H1 (cell line): ENCODE measurements at regions not wholly inside any gene's neighbourhood (a gene's known extent, or its start where the extent isn't known, plus 50 kb on each side); places are given as distances from the start of the nearest gene placed in this dataset.

Experiments
- CTCF ChIA-PET: fragments of 300-600 bp; sonication (Branson Sonifier 250); formaldehyde crosslinking; loops from one replicate; lab custom pipeline; 2021; ENCODE audit not compliant: partially characterized antibody; lab: Charles Lee
- POLR2A ChIA-PET: fragments of 300-600 bp; sonication (Branson Sonifier 250); formaldehyde crosslinking; loops from one replicate; lab custom pipeline; 2021; ENCODE audit warnings: inconsistent platforms; ENCODE audit not compliant: partially characterized antibody; lab: Charles Lee
- DNase-seq, 2 experiments: peaks; one replicate each; pipeline versions ENCODE4 v3.0.0 to v3.0.0-alpha.2; 2010 to 2022; ENCODE audit warnings: low spot score in 2 of 2, low read depth in 1 of 2, mixed read lengths in 1 of 2
- FAIRE-seq: peaks from 2 replicates; lab custom pipeline; 2011; peaks lifted over from hg19 to GRCh38; lab: Jason Lieb, UNC
- H2AFZ ChIP-seq: 2 replicates; pipeline ENCODE4 v1.8.1; 2012; ENCODE audit warnings: low read length, inconsistent platforms
- H2AK5ac ChIP-seq: 2 replicates; pipeline ENCODE4 v1.6.1; 2013; ENCODE audit warnings: low read depth, low read length
- H2BK120ac ChIP-seq: replicated peaks from 2 replicates; pipeline ENCODE3; 2013; ENCODE audit warnings: low read depth, low read length, inconsistent platforms
- H2BK12ac ChIP-seq: 2 replicates; pipeline ENCODE4 v1.6.1; 2013; ENCODE audit warnings: low read depth, low read length
- H2BK15ac ChIP-seq: 2 replicates; pipeline ENCODE4 v1.6.1; 2013; ENCODE audit warnings: low read length
- H2BK20ac ChIP-seq: 2 replicates; pipeline ENCODE4 v1.6.1; 2013; ENCODE audit warnings: low read length
- H2BK5ac ChIP-seq: 2 replicates; pipeline ENCODE4 v1.6.1; 2013; ENCODE audit warnings: low read depth, low read length
- H3K14ac ChIP-seq: 2 replicates; pipeline ENCODE4 v1.6.1; 2013; ENCODE audit warnings: inconsistent platforms; ENCODE audit not compliant: insufficient read length
- H3K18ac ChIP-seq: 2 replicates; pipeline ENCODE4 v1.6.1; 2013; ENCODE audit warnings: low read length; ENCODE audit errors: extremely low read depth
- H3K23ac ChIP-seq: 2 replicates; pipeline ENCODE4 v1.6.1; 2013; ENCODE audit warnings: inconsistent platforms; ENCODE audit not compliant: insufficient read length
- H3K23me2 ChIP-seq: 2 replicates; pipeline ENCODE4 v1.6.1; 2013; ENCODE audit warnings: low read depth, low read length
- H3K27ac ChIP-seq: 2 replicates; pipeline ENCODE4 v1.6.1; 2011; ENCODE audit warnings: low read depth, low read length, inconsistent platforms
- H3K27me3 ChIP-seq, 4 experiments: replicated peaks in 1 of 4; 1 replicate in 1 of 4; 2 replicates in 3 of 4; pipeline versions ENCODE4 v1.6.1 to v1.8.1; 2011 to 2013; ENCODE audit warnings: low read length in 3 of 4, mild to moderate bottlenecking in 3 of 4, inconsistent platforms in 2 of 4, mixed read lengths in 2 of 4, moderate library complexity in 1 of 4; ENCODE audit not compliant: control insufficient read depth in 3 of 4, insufficient read depth in 3 of 4; ENCODE audit errors: extremely low read depth in 1 of 4
- H3K36me3 ChIP-seq, 4 experiments: 2 replicates each; pipeline versions ENCODE4 v1.6.1 to v1.8.1; 2011 to 2013; ENCODE audit warnings: mild to moderate bottlenecking in 4 of 4, low read length in 3 of 4, moderate library complexity in 2 of 4, control low read depth in 1 of 4, inconsistent platforms in 1 of 4; ENCODE audit not compliant: insufficient read depth in 4 of 4, control insufficient read depth in 2 of 4
- H3K4ac ChIP-seq: replicated peaks from 2 replicates; pipeline ENCODE3; 2013; ENCODE audit warnings: low read length, low read depth, mixed read lengths, inconsistent platforms; ENCODE audit not compliant: insufficient read length
- H3K4me1 ChIP-seq, 4 experiments: replicated peaks in 1 of 4; 1 replicate in 1 of 4; 2 replicates in 3 of 4; pipeline versions ENCODE4 v1.6.1 to v1.8.1; 2011 to 2013; ENCODE audit warnings: low read length in 3 of 4, inconsistent platforms in 2 of 4, mixed read lengths in 1 of 4; ENCODE audit not compliant: insufficient read depth in 4 of 4, control insufficient read depth in 3 of 4
- H3K4me2 ChIP-seq, 2 experiments: 2 replicates each; pipeline versions ENCODE4 v1.6.1 to v1.8.1; 2011 to 2013; ENCODE audit warnings: low read depth in 2 of 2, low read length in 2 of 2, control low read depth in 1 of 2, inconsistent platforms in 1 of 2, mild to moderate bottlenecking in 1 of 2; ENCODE audit not compliant: insufficient read depth in 1 of 2
- H3K4me3 ChIP-seq, 4 experiments: fragments of 200-600, 300-600 bp in 1 of 4; sonication (generic), shearing (Covaris generic), sonication (Bioruptor Twin) in 1 of 4; 2 replicates each; pipeline versions ENCODE4 v1.5.1 to v1.8.1; 2011 to 2016; ENCODE audit warnings: low read length in 4 of 4, low read depth in 3 of 4, control low read depth in 2 of 4, inconsistent platforms in 2 of 4, mild to moderate bottlenecking in 2 of 4, mixed read lengths in 1 of 4, moderate library complexity in 1 of 4; ENCODE audit not compliant: insufficient read depth in 2 of 4; ENCODE audit errors: extremely low read depth in 1 of 4
- H3K56ac ChIP-seq: replicated peaks from 2 replicates; pipeline ENCODE3; 2013; ENCODE audit warnings: low read depth, mild to moderate bottlenecking, mixed read lengths, low read length, inconsistent platforms; ENCODE audit not compliant: insufficient read length
- H3K79me1 ChIP-seq: 2 replicates; pipeline ENCODE4 v1.6.1; 2013; ENCODE audit warnings: low read depth, low read length, control low read depth
- H3K79me2 ChIP-seq, 2 experiments: 2 replicates each; pipeline versions ENCODE4 v1.6.1 to v1.8.1; 2012 to 2013; ENCODE audit warnings: low read length in 2 of 2, mild to moderate bottlenecking in 2 of 2, inconsistent platforms in 1 of 2; ENCODE audit not compliant: insufficient read depth in 2 of 2, control insufficient read depth in 1 of 2
- H3K9ac ChIP-seq, 4 experiments: replicated peaks in 1 of 4; 1 replicate in 1 of 4; 2 replicates in 3 of 4; pipeline versions ENCODE4 v1.6.1 to v1.8.1; 2011 to 2013; ENCODE audit warnings: low read depth in 3 of 4, low read length in 3 of 4, control low read depth in 2 of 4, mild to moderate bottlenecking in 2 of 4, moderate library complexity in 2 of 4, inconsistent platforms in 1 of 4; ENCODE audit errors: extremely low read depth in 1 of 4
- H3K9me3 ChIP-seq, 2 experiments: 2 replicates each; pipeline versions ENCODE4 v1.6.1 to v1.8.1; 2012 to 2013; ENCODE audit warnings: mild to moderate bottlenecking in 2 of 2, moderate library complexity in 2 of 2, control low read depth in 1 of 2, inconsistent platforms in 1 of 2, low read depth in 1 of 2, low read length in 1 of 2, mixed read lengths in 1 of 2; ENCODE audit not compliant: insufficient read depth in 2 of 2
- H4K20me1 ChIP-seq, 2 experiments: replicated peaks in 1 of 2; 2 replicates each; pipeline versions ENCODE3 to v1.8.1; 2011 to 2013; ENCODE audit warnings: inconsistent platforms in 2 of 2, low read length in 2 of 2, mild to moderate bottlenecking in 1 of 2; ENCODE audit not compliant: insufficient read depth in 2 of 2, control insufficient read depth in 1 of 2
- H4K5ac ChIP-seq: 2 replicates; pipeline ENCODE4 v1.6.1; 2013; ENCODE audit warnings: low read length, low read depth, mixed read lengths, inconsistent platforms; ENCODE audit not compliant: insufficient read length
- H4K8ac ChIP-seq: 2 replicates; pipeline ENCODE4 v1.8.0; 2013; ENCODE audit warnings: mild to moderate bottlenecking, moderate library complexity, low read length, inconsistent platforms; ENCODE audit not compliant: insufficient read depth; ENCODE audit errors: extremely low read depth
- H4K91ac ChIP-seq: replicated peaks from 2 replicates; pipeline ENCODE3; 2013; ENCODE audit warnings: low read length, mixed read lengths, inconsistent platforms; ENCODE audit not compliant: insufficient read length
- BRCA1 ChIP-seq: IDR thresholded peaks from 2 replicates; pipeline ENCODE4 v1.6.1; 2012; ENCODE audit warnings: low read depth, low read length, improper control_type of control experiment
- JUND ChIP-seq: IDR thresholded peaks from 2 replicates; pipeline ENCODE4 v1.6.1; 2011; ENCODE audit warnings: mild to moderate bottlenecking, improper control_type of control experiment, low read length
- POU5F1 ChIP-seq: IDR thresholded peaks from 2 replicates; pipeline ENCODE4 v1.6.1; 2011; ENCODE audit warnings: low read depth, mild to moderate bottlenecking, low read length, moderate library complexity
- SIN3A ChIP-seq, 2 experiments: IDR thresholded peaks in 1 of 2; conservative IDR thresholded peaks in 1 of 2; 2 replicates each; pipeline ENCODE4 v1.6.1; 2011 to 2012; ENCODE audit warnings: low read length in 2 of 2, improper control_type of control experiment in 1 of 2, low read depth in 1 of 2, mild to moderate bottlenecking in 1 of 2
- SIX5 ChIP-seq: IDR thresholded peaks from 2 replicates; pipeline ENCODE4 v1.6.1; 2011; ENCODE audit warnings: mild to moderate bottlenecking, low read depth, low read length
- WGBS, 2 experiments: shearing (Covaris generic) in 1 of 2; methylation state at CpG; one replicate each; pipeline versions ENCODE4 v1.1.6 to v1.1.7; 2013 to 2015; ENCODE audit warnings: low lambda C conversion rate in 2 of 2, mixed read lengths in 2 of 2, inconsistent platforms in 1 of 2, low coverage in 1 of 2, missing lambda C conversion rate in 1 of 2; ENCODE audit not compliant: insufficient replicate concordance in 2 of 2, insufficient coverage in 1 of 2, insufficient read length in 1 of 2; ENCODE audit errors: extremely low coverage in 1 of 2, missing lambda C conversion rate in 1 of 2; 5-methylcytosine and 5-hydroxymethylcytosine counted together

DNA sequence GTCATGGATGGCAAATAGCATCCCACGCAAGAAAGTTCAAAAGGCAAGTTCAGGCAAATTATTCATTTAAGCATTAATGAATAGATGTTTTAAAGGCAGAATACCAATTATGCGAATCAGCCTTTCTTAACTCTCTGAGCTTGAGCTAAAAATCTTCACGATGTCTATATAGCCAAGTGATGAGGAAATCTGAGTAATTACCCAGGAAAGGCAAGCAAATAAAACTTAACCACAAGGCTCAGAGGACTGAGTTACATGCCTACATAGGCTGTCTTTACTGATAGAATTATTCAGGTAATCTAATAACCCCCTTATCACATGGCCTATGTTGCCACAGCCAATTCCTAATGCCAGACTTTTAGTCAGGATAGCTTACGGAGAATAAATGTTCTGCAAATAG lies 120.8 kb upstream of the MTAP start:
- CTCF ChIA-PET, result interaction anchor here (1.2 to 2.3 kb wide), 3 partner anchors 27 to 112 kb away, joined by 3 to 11 read pairs (median 3); no protein-coding TSS in a partner anchor
- H2BK5ac ChIP-seq, result no peak overlapping the region
- H2AK5ac ChIP-seq, result no peak overlapping the region
- no peak overlapping the region for H4K8ac ChIP-seq
- WGBS, 2 experiments, result 89% methylated on average over 4 of the region's 4 CpGs; no CpG with 5 or more reads in 1 of the 2 experiments
- no peaks in the 10 kb centered on the region for H3K4me1 ChIP-seq
- no peak overlapping the region for H2BK120ac ChIP-seq
- no peak overlapping the region for H4K5ac ChIP-seq
- no peak overlapping the region for H3K14ac ChIP-seq
- no peak overlapping the region for H3K4ac ChIP-seq
- H3K23ac ChIP-seq, result no peak overlapping the region
- no peak overlapping the region for H3K56ac ChIP-seq
- H3K27ac ChIP-seq, result no peak overlapping the region
- DNase-seq (no peak), FAIRE-seq (no peak)
- no peak overlapping the region for H3K18ac ChIP-seq
- no peak overlapping the region for H3K9ac ChIP-seq
- POLR2A ChIA-PET, result no interaction called here
- H2BK15ac ChIP-seq, result no peak overlapping the region
- no peaks in the 10 kb centered on the region for H3K36me3 ChIP-seq
- no peak overlapping the region for H2BK20ac ChIP-seq
- TF ChIP-seq POU5F1 (no peak), BRCA1 (no peak), JUND (no peak), SIN3A (conservative IDR thresholded peaks at IDR 0.05 in 1 of 2, IDR thresholded peaks at IDR 0.05 in 1 of 2; ENCODE audit: low read depth in 1 of 2, low read length in 2 of 2) (no peak), SIX5 (no peak)
- no peak overlapping the region for H3K4me3 ChIP-seq
- no peaks in the 10 kb centered on the region for H3K23me2 ChIP-seq
- H4K20me1 ChIP-seq, result no peaks in the 10 kb centered on the region
- H3K4me2 ChIP-seq, result no peak overlapping the region
- H3K27me3 ChIP-seq, result no peaks in the 10 kb centered on the region
- H3K9me3 ChIP-seq, result no peaks in the 10 kb centered on the region
- H4K91ac ChIP-seq, result no peak overlapping the region
- no peak overlapping the region for H2BK12ac ChIP-seq
- H3K79me1 ChIP-seq, result no peaks in the 10 kb centered on the region
- no peaks in the 10 kb centered on the region for H3K79me2 ChIP-seq
- H2AFZ ChIP-seq, result no peak overlapping the region; the same call in 1 of the 2 replicates
